Naive thymus-derived CD4-positive, alpha-beta T cell (primary cell): ENCODE measurements at regions not wholly inside any gene's neighbourhood (a gene's known extent, or its start where the extent isn't known, plus 50 kb on each side); places are given as distances from the start of the nearest gene placed in this dataset.

Source experiments
- ATAC-seq: fragments of 150-1000 bp; cut with Tn5 transposase; 2 replicates; pipeline ENCODE4 v1.10.0; 2021; ENCODE audit warnings: mild to moderate bottlenecking, moderate library complexity
- CTCF ChIA-PET: fragments of 350-600 bp; sonication (Branson Sonifier 250); formaldehyde crosslinking; loops from one replicate; lab custom pipeline; 2021; ENCODE audit warnings: antibody characterized with exemption; lab: Charles Lee
- POLR2A ChIA-PET: fragments of 350-600 bp; sonication (Branson Sonifier 250); formaldehyde crosslinking; loops from one replicate; lab custom pipeline; 2021; ENCODE audit warnings: antibody characterized with exemption, inconsistent platforms; lab: Charles Lee
- DNase-seq, 9 donors: peaks; one replicate each; pipeline versions ENCODE4 v3.0.0 to v3.0.0-alpha.2; 2020 to 2022; ENCODE audit warnings: mixed read lengths in 1 of 9
- H3K27ac ChIP-seq: one replicate; pipeline ENCODE4 v1.7.0; 2013; ENCODE audit warnings: mild to moderate bottlenecking, low read depth, low read length, moderate library complexity
- H3K27me3 ChIP-seq, 2 donors: one replicate each; pipeline ENCODE4 v1.7.0; 2013; ENCODE audit warnings: low read length in 2 of 2, mild to moderate bottlenecking in 2 of 2, moderate library complexity in 2 of 2; ENCODE audit not compliant: control insufficient read depth in 2 of 2, insufficient read depth in 2 of 2
- H3K36me3 ChIP-seq, 3 experiments: 1 replicate in 2 of 3; 2 replicates in 1 of 3; pipeline ENCODE4 v1.7.0; 2013; ENCODE audit warnings: low read length in 3 of 3, mild to moderate bottlenecking in 3 of 3, moderate library complexity in 1 of 3; ENCODE audit not compliant: insufficient read depth in 3 of 3, control insufficient read depth in 2 of 3
- H3K4me1 ChIP-seq, 2 donors: one replicate each; pipeline ENCODE4 v1.7.0; 2013; ENCODE audit warnings: low read length in 2 of 2, mild to moderate bottlenecking in 2 of 2, moderate library complexity in 1 of 2; ENCODE audit not compliant: control insufficient read depth in 2 of 2, insufficient read depth in 2 of 2
- H3K4me3 ChIP-seq: 2 replicates; pipeline ENCODE4 v1.7.0; 2013; ENCODE audit warnings: mild to moderate bottlenecking, low read length
- H3K9me3 ChIP-seq, 3 experiments: 1 replicate in 2 of 3; 2 replicates in 1 of 3; pipeline ENCODE4 v1.7.0; 2013; ENCODE audit warnings: low read length in 3 of 3; ENCODE audit not compliant: control insufficient read depth in 2 of 3
- H3K27ac Mint-ChIP-seq, 9 donors: one replicate each; pipeline ENCODE4 v1.8.0; 2020 to 2022; ENCODE audit warnings: mixed read lengths in 9 of 9, mild to moderate bottlenecking in 8 of 9, moderate library complexity in 5 of 9, inconsistent platforms in 2 of 9
- H3K27me3 Mint-ChIP-seq, 5 donors: one replicate each; pipeline ENCODE4 v1.8.0; 2021 to 2022; ENCODE audit warnings: mixed read lengths in 5 of 5, mild to moderate bottlenecking in 1 of 5
- H3K36me3 Mint-ChIP-seq, 5 donors: one replicate each; pipeline ENCODE4 v1.8.0; 2020 to 2022; ENCODE audit warnings: mixed read lengths in 5 of 5, mild to moderate bottlenecking in 3 of 5, inconsistent platforms in 1 of 5
- H3K4me1 Mint-ChIP-seq, 7 donors: one replicate each; pipeline ENCODE4 v1.8.0; 2020 to 2022; ENCODE audit warnings: mixed read lengths in 7 of 7, mild to moderate bottlenecking in 3 of 7, inconsistent platforms in 1 of 7
- H3K4me3 Mint-ChIP-seq, 10 donors: one replicate each; pipeline ENCODE4 v1.8.0; 2020 to 2022; ENCODE audit warnings: mild to moderate bottlenecking in 10 of 10, mixed read lengths in 10 of 10, moderate library complexity in 6 of 10, inconsistent platforms in 2 of 10
- H3K9me3 Mint-ChIP-seq, 11 donors: one replicate each; pipeline ENCODE4 v1.8.0; 2020 to 2022; ENCODE audit warnings: mixed read lengths in 11 of 11, mild to moderate bottlenecking in 4 of 11, inconsistent platforms in 1 of 11, moderate library complexity in 1 of 11
- intact Hi-C, 2 donors: fragments of 100-400 bp; cut with micrococcal nuclease; formaldehyde crosslinking; loops; one replicate each; pipeline ENCODE4 v1.15.1; 2023

- no peaks in the 10 kb centered on the region for H3K36me3 Mint-ChIP-seq
- intact Hi-C loops, result no loop called here
- H3K27me3 Mint-ChIP-seq, result peaks cover 8 to 28% (median 21%) of the 10 kb centered on the region in 5 donors
- CTCF ChIA-PET, result no interaction called here
- ATAC-seq, result no peak
- Histone ChIP-seq H3K4me3 (no peak overlapping the region), H3K9me3 (no peaks in the 10 kb centered on the region), H3K4me1 (no peaks in the 10 kb centered on the region), H3K27me3 (no peaks in the 10 kb centered on the region), H3K27ac (no peak overlapping the region), H3K36me3 (no peaks in the 10 kb centered on the region)
- no peak overlapping the region for H3K4me3 Mint-ChIP-seq
- H3K4me1 Mint-ChIP-seq, result no peaks in the 10 kb centered on the region
- H3K27ac Mint-ChIP-seq, result peak overlapping the region in 1 of 9 donors; percentile 31
- POLR2A ChIA-PET, result no interaction called here
- no peak for DNase-seq
- H3K9me3 Mint-ChIP-seq, result peaks cover 0 to 2% (median 0%) of the 10 kb centered on the region in 11 donors
These were observed 503.4 kb downstream of the PLXNA4 start for GRCh38 chr7:132072873-132073272.

DNA sequence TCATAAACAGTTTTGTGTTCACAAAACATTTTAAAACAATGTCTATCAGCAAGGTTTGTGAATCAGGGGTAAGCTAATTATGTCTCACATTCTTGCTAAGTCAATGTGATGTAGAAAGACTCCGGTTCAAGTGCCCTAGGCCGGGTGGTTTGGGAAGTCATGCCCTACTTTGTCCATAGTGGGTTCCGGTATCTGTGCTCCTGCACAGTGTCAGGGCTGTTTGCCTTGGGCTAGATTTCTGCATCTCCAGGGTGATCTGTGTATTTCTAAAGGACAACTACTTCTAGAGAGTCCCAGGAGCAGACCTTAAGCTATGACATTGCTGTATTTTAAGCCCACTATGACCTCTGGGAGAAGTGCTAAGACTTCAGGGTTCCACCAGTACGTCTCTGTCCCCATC is 504.1 kb downstream of the PLXNA4 start:
- no peaks in the 10 kb centered on the region for H3K9me3 ChIP-seq

DNA sequence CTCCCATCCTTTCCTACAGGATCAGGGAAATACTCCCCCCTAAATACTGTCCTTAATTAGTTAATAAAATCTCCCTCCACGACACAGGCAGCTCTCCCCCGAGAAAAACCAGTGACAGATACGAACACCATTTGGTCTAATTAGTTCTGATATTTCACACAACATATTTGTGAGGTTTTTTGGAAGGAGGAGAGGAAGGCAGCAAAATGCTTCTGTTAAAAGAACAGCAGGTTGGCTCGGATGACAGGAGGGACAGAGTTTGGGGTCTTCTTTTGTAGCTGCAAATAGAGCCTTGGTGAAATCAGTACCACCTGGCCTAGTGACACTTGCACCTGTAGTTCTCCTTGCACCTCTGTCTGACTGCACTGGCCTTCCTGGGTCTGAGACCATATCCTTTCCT is 507.0 kb downstream of the PLXNA4 start:
- H3K4me1 Mint-ChIP-seq, result no peaks in the 10 kb centered on the region
- DNase-seq (no peak), ATAC-seq (no peak)
- Histone ChIP-seq H3K4me3 (no peak overlapping the region), H3K27me3 (no peaks in the 10 kb centered on the region), H3K27ac (no peak overlapping the region), H3K4me1 (no peaks in the 10 kb centered on the region), H3K9me3 (no peaks in the 10 kb centered on the region), H3K36me3 (no peaks in the 10 kb centered on the region)
- intact Hi-C loops, result no loop called here
- no peak overlapping the region for H3K4me3 Mint-ChIP-seq
- H3K36me3 Mint-ChIP-seq, result no peaks in the 10 kb centered on the region
- ChIA-PET CTCF (no interaction called here), POLR2A (no interaction called here)
- H3K27ac Mint-ChIP-seq, result no peak overlapping the region
- H3K9me3 Mint-ChIP-seq, result peaks cover 0 to 3% (median 0%) of the 10 kb centered on the region in 11 donors
- H3K27me3 Mint-ChIP-seq, result peaks cover 3 to 12% (median 8%) of the 10 kb centered on the region in 5 donors

More for the DNA sequence above, 504.1 kb downstream of the PLXNA4 start:
- DNase-seq (no peak), ATAC-seq (no peak)
- no peaks in the 10 kb centered on the region for H3K4me1 Mint-ChIP-seq
- ChIA-PET CTCF (no interaction called here), POLR2A (no interaction called here)
- H3K9me3 Mint-ChIP-seq, result peaks cover 0 to 2% (median 0%) of the 10 kb centered on the region in 11 donors
- H3K36me3 Mint-ChIP-seq, result no peaks in the 10 kb centered on the region
- H3K27ac ChIP-seq, result no peak overlapping the region
- H3K27me3 Mint-ChIP-seq, result peaks cover 8 to 28% (median 14%) of the 10 kb centered on the region in 5 donors
- no peak overlapping the region for H3K4me3 ChIP-seq
- H3K27ac Mint-ChIP-seq, result no peak overlapping the region
- no peaks in the 10 kb centered on the region for H3K36me3 ChIP-seq
- no peaks in the 10 kb centered on the region for H3K4me1 ChIP-seq
- intact Hi-C loops, result no loop called here
- H3K4me3 Mint-ChIP-seq, result no peak overlapping the region
- no peaks in the 10 kb centered on the region for H3K27me3 ChIP-seq

DNA sequence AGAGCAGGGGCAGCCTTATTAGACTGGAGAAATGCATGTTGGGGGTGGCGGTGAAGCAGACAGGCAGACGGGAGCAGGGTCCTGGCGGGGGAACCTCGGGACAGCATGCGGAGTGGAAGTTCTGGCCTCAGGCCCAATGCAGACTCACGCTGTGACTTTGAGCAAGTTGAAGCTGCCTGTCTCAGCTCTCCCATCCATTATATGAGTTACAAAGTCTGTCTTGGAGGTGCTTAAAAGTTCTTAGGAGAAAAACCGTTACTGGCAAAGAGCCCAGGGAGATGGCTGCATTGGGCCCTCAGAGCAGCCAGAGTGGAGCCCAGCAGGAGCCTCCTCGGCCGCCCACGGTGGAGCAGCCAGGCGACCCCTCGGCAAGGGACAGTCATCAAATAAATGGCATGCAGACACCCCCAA is 509.5 kb downstream of the PLXNA4 start:
- H3K9me3 ChIP-seq, result no peaks in the 10 kb centered on the region
- H3K36me3 ChIP-seq, result no peaks in the 10 kb centered on the region
- Mint-ChIP-seq H3K27me3 (peaks cover 6 to 17% (median 15%) of the 10 kb centered on the region in 5 donors), H3K4me3 (no peak overlapping the region), H3K9me3 (peaks cover 0 to 3% (median 0%) of the 10 kb centered on the region in 11 donors), H3K36me3 (no peaks in the 10 kb centered on the region), H3K4me1 (no peaks in the 10 kb centered on the region), H3K27ac (no peak overlapping the region)
- ChIA-PET POLR2A (no interaction called here), CTCF (no interaction called here)
- intact Hi-C loops, result no loop called here
- no peaks in the 10 kb centered on the region for H3K4me1 ChIP-seq
- ATAC-seq (no peak), DNase-seq (no peak)
- no peak overlapping the region for H3K27ac ChIP-seq
- H3K27me3 ChIP-seq, result no peaks in the 10 kb centered on the region
- H3K4me3 ChIP-seq, result no peak overlapping the region

GRCh38 chr7:132065989-132066603 is 509.7 kb upstream of the PODXL start:
- peaks cover 6 to 23% (median 15%) of the 10 kb centered on the region in 5 donors for H3K27me3 Mint-ChIP-seq
- Histone ChIP-seq H3K27me3 (no peaks in the 10 kb centered on the region), H3K4me1 (no peaks in the 10 kb centered on the region), H3K36me3 (no peaks in the 10 kb centered on the region), H3K4me3 (no peak overlapping the region), H3K27ac (no peak overlapping the region), H3K9me3 (no peaks in the 10 kb centered on the region)
- ChIA-PET CTCF (no interaction called here), POLR2A (no interaction called here)
- no peaks in the 10 kb centered on the region for H3K4me1 Mint-ChIP-seq
- H3K36me3 Mint-ChIP-seq, result no peaks in the 10 kb centered on the region
- intact Hi-C loops, result no loop called here
- no peak overlapping the region for H3K27ac Mint-ChIP-seq
- no peak overlapping the region for H3K4me3 Mint-ChIP-seq
- peaks cover 0 to 3% (median 0%) of the 10 kb centered on the region in 11 donors for H3K9me3 Mint-ChIP-seq
- ATAC-seq (no peak), DNase-seq (no peak)

- Histone ChIP-seq H3K4me1 (no peaks in the 10 kb centered on the region), H3K36me3 (no peaks in the 10 kb centered on the region), H3K27me3 (no peaks in the 10 kb centered on the region), H3K27ac (no peak overlapping the region), H3K4me3 (no peak overlapping the region), H3K9me3 (no peaks in the 10 kb centered on the region)
- intact Hi-C loops, result no loop called here
- Mint-ChIP-seq H3K27me3 (peaks cover 6 to 26% (median 15%) of the 10 kb centered on the region in 5 donors), H3K9me3 (peaks cover 0 to 3% (median 0%) of the 10 kb centered on the region in 11 donors), H3K4me3 (no peak overlapping the region), H3K27ac (no peak overlapping the region), H3K4me1 (no peaks in the 10 kb centered on the region), H3K36me3 (no peaks in the 10 kb centered on the region)
- ChIA-PET POLR2A (no interaction called here), CTCF (no interaction called here)
- ATAC-seq (no peak), DNase-seq (no peak)
These were observed 509.0 kb upstream of the PODXL start for GRCh38 chr7:132065193-132065988.
